ENCODE measurements at regions not wholly inside any gene's neighbourhood (a gene's known extent, or its start where the extent isn't known, plus 50 kb on each side); places are given as distances from the start of the nearest gene placed in this dataset.
A peak's percentile ranks its signal among the peaks of the same experiment; 100 is the strongest.

DNA sequence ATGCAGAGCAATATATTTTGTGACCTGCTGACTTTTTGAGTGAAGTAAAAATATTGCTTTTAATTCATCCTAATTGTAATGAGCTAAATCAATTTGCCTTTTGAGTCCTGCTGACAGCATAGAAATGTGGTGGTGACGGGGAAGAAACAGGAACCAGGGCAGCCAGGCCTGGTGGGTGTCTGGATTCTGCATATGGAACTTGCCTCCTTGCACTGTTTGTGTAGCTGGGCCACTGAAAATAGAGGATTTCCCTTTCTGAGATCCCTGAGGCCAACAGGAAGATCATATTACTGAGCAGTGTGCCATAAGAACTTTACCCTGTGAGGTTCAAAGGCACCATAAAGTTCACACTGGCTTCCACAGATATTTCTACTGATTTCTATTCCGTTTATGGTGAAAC is 488.4 kb upstream of the AKR1E2 start:
- intact Hi-C loops (cut with micrococcal nuclease; ENCODE audit: unreplicated experiment): no loop called here
- peaks cover 31% of the 10 kb centered on the region for H3K9me3 ChIP-seq (ENCODE audit: control insufficient read depth, insufficient read depth, low read depth, low read length)
- H3K4me3 ChIP-seq (ENCODE audit: low read depth in 2 of 2, low read length in 2 of 2): no peak overlapping the region
- in situ Hi-C loops (cut with HindIII; ENCODE audit: low pct_unique_long_range_greater_than_20kb, low sequenced_read_pairs): no loop called here
- TF ChIP-seq, protein P1, sequence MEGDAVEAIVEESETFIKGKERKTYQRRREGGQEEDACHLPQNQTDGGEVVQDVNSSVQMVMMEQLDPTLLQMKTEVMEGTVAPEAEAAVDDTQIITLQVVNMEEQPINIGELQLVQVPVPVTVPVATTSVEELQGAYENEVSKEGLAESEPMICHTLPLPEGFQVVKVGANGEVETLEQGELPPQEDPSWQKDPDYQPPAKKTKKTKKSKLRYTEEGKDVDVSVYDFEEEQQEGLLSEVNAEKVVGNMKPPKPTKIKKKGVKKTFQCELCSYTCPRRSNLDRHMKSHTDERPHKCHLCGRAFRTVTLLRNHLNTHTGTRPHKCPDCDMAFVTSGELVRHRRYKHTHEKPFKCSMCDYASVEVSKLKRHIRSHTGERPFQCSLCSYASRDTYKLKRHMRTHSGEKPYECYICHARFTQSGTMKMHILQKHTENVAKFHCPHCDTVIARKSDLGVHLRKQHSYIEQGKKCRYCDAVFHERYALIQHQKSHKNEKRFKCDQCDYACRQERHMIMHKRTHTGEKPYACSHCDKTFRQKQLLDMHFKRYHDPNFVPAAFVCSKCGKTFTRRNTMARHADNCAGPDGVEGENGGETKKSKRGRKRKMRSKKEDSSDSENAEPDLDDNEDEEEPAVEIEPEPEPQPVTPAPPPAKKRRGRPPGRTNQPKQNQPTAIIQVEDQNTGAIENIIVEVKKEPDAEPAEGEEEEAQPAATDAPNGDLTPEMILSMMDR (IDR thresholded peaks at IDR 0.05): no peak
- no peak for TF ChIP-seq SIN3A (IDR thresholded peaks at IDR 0.05; ENCODE audit: borderline replicate concordance, insufficient read depth, low read depth, low read length)
- TF ChIP-seq, protein P2, sequence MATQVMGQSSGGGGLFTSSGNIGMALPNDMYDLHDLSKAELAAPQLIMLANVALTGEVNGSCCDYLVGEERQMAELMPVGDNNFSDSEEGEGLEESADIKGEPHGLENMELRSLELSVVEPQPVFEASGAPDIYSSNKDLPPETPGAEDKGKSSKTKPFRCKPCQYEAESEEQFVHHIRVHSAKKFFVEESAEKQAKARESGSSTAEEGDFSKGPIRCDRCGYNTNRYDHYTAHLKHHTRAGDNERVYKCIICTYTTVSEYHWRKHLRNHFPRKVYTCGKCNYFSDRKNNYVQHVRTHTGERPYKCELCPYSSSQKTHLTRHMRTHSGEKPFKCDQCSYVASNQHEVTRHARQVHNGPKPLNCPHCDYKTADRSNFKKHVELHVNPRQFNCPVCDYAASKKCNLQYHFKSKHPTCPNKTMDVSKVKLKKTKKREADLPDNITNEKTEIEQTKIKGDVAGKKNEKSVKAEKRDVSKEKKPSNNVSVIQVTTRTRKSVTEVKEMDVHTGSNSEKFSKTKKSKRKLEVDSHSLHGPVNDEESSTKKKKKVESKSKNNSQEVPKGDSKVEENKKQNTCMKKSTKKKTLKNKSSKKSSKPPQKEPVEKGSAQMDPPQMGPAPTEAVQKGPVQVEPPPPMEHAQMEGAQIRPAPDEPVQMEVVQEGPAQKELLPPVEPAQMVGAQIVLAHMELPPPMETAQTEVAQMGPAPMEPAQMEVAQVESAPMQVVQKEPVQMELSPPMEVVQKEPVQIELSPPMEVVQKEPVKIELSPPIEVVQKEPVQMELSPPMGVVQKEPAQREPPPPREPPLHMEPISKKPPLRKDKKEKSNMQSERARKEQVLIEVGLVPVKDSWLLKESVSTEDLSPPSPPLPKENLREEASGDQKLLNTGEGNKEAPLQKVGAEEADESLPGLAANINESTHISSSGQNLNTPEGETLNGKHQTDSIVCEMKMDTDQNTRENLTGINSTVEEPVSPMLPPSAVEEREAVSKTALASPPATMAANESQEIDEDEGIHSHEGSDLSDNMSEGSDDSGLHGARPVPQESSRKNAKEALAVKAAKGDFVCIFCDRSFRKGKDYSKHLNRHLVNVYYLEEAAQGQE (IDR thresholded peaks at IDR 0.05; ENCODE audit: insufficient read depth in 1 of 2, low read depth in 2 of 2, low read length in 1 of 2): no peak
- no peak for TF ChIP-seq TCF7L2 (IDR thresholded peaks at IDR 0.05; ENCODE audit: low read depth, low read length)
- TF ChIP-seq POLR2AphosphoS5 (IDR thresholded peaks at IDR 0.05; ENCODE audit: low read depth, low read length): no peak
- H3K27me3 ChIP-seq (ENCODE audit: control insufficient read depth, insufficient read depth, low read length): no peaks in the 10 kb centered on the region
- ChIA-PET CTCF (no interaction called here), POLR2A (interaction anchor here (0.6 kb wide), 1 partner anchor 13 kb away, joined by 3 read pairs; no protein-coding TSS in a partner anchor)
- DNase-seq (ENCODE audit: low read depth, low spot score) (no peak), ATAC-seq (no peak)
- no TSS peak for BruUV-seq (replicated peaks)
- H3K36me3 ChIP-seq (ENCODE audit: control insufficient read depth, insufficient read depth, low read length): no peaks in the 10 kb centered on the region
- no peaks in the 10 kb centered on the region for H3K4me1 ChIP-seq (ENCODE audit: control insufficient read depth, insufficient read depth, low read length)
- no peak overlapping the region for H3K27ac ChIP-seq (ENCODE audit: low read length)

DNA sequence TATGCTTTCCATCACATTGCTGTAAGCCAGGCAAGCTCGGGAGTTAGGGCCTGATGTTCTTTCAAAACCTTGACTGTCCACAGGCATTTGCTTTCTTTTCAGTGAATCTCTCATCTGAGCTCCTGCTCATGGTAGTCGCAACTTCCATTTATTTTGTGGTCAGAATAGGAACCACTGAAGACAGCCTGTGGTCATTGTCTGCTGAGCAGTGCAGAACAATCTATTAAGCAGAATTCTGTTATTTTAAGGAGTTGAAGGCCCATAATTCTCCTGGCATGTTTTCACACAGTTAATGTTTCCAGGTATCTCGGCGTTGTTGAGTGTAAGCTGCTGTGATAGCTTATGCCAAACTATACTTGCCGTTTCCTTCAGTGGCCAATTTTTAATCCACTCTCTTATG is 491.1 kb upstream of the AKR1E2 start:
- TF ChIP-seq TCF7L2 (IDR thresholded peaks at IDR 0.05; ENCODE audit: low read depth, low read length): no peak
- TF ChIP-seq SIN3A (IDR thresholded peaks at IDR 0.05; ENCODE audit: borderline replicate concordance, insufficient read depth, low read depth, low read length): no peak
- TF ChIP-seq, protein P1 (IDR thresholded peaks at IDR 0.05): no peak
- TF ChIP-seq, protein P2 (IDR thresholded peaks at IDR 0.05; ENCODE audit: insufficient read depth in 1 of 2, low read depth in 2 of 2, low read length in 1 of 2): no peak
- no peak for TF ChIP-seq POLR2AphosphoS5 (IDR thresholded peaks at IDR 0.05; ENCODE audit: low read depth, low read length)
- intact Hi-C loops (cut with micrococcal nuclease; ENCODE audit: unreplicated experiment) (no loop called here), in situ Hi-C loops (cut with HindIII; ENCODE audit: low pct_unique_long_range_greater_than_20kb, low sequenced_read_pairs) (no loop called here)
- peak overlapping the region; percentile 73; the same call in 1 of the 2 replicates for H3K27ac ChIP-seq (ENCODE audit: low read length)
- no peaks in the 10 kb centered on the region for H3K36me3 ChIP-seq (ENCODE audit: control insufficient read depth, insufficient read depth, low read length)
- no peaks in the 10 kb centered on the region for H3K4me1 ChIP-seq (ENCODE audit: control insufficient read depth, insufficient read depth, low read length)
- H3K27me3 ChIP-seq (ENCODE audit: control insufficient read depth, insufficient read depth, low read length): no peaks in the 10 kb centered on the region
- H3K4me3 ChIP-seq (ENCODE audit: low read depth in 2 of 2, low read length in 2 of 2): no peak overlapping the region
- DNase-seq (ENCODE audit: low read depth, low spot score) (no peak), ATAC-seq (no peak)
- CTCF ChIA-PET: no interaction called here
- POLR2A ChIA-PET: no interaction called here
- no TSS peak for BruUV-seq (replicated peaks)
- H3K9me3 ChIP-seq (ENCODE audit: control insufficient read depth, insufficient read depth, low read depth, low read length): peaks cover 41% of the 10 kb centered on the region

All from Panc1 (cell line).